NCI-H2107 treated with DMSO at 0.1 percent for 48 hours (cell line): ENCODE measurements at regions not wholly inside any gene's neighbourhood (a gene's known extent, or its start where the extent isn't known, plus 50 kb on each side); places are given as distances from the start of the nearest gene placed in this dataset.
"Not testable (repeated sequence)": the region's sequence is repeated elsewhere in the genome, so short reads cannot be mapped to it uniquely, and the experiment has no call there.

Experiments used
- DNase-seq: peaks from one replicate; lab custom pipeline; 2025; ENCODE audit not compliant: unreplicated experiment; lab: John Stamatoyannopoulos, UW

GRCh38 chr2:76178610-76179009 lies 467.9 kb upstream of the GCFC2 start:
- no peak for DNase-seq

GRCh38 chr2:76175295-76175694 lies 464.6 kb upstream of the GCFC2 start:
- DNase-seq: no peak

GRCh38 chr2:76174505-76174904 lies 463.8 kb upstream of the GCFC2 start:
- DNase-seq: no peak

- DNase-seq: not testable (repeated sequence)
Observed at GRCh38 chr2:76173206-76173605, 462.5 kb upstream of the GCFC2 start.

GRCh38 chr2:76172154-76172595 lies 461.5 kb upstream of the GCFC2 start:
- DNase-seq: not testable (repeated sequence)

GRCh38 chr2:76170856-76171255 lies 460.1 kb upstream of the GCFC2 start:
- no peak for DNase-seq

GRCh38 chr2:76170009-76170384 lies 459.3 kb upstream of the GCFC2 start:
- DNase-seq: no peak

GRCh38 chr2:76169276-76170008 lies 458.7 kb upstream of the GCFC2 start:
- no peak for DNase-seq

GRCh38 chr2:76163860-76164259 lies 453.1 kb upstream of the GCFC2 start:
- no peak for DNase-seq

GRCh38 chr2:76160670-76161069 lies 450.0 kb upstream of the GCFC2 start:
- DNase-seq: no peak

- no peak for DNase-seq
Observed at GRCh38 chr2:76159042-76159648, 448.4 kb upstream of the GCFC2 start.

GRCh38 chr2:76157531-76157930 lies 446.8 kb upstream of the GCFC2 start:
- DNase-seq: no peak

- DNase-seq: no peak
Observed at GRCh38 chr2:76154981-76155380, 444.3 kb upstream of the GCFC2 start.

GRCh38 chr2:76149846-76150245 lies 439.1 kb upstream of the GCFC2 start:
- DNase-seq: no peak

GRCh38 chr2:76139303-76139702 lies 428.6 kb upstream of the GCFC2 start:
- DNase-seq: not testable (repeated sequence)

- no peak for DNase-seq
Observed at GRCh38 chr2:76128622-76129021, 417.9 kb upstream of the GCFC2 start.

- no peak for DNase-seq
Observed at GRCh38 chr2:76120176-76120575, 409.5 kb upstream of the GCFC2 start.

- no peak for DNase-seq
Observed at GRCh38 chr2:76089683-76090082, 379.0 kb upstream of the GCFC2 start.

GRCh38 chr2:76083248-76083647 lies 372.5 kb upstream of the GCFC2 start:
- DNase-seq: no peak

GRCh38 chr2:76082509-76082908 lies 371.8 kb upstream of the GCFC2 start:
- no peak for DNase-seq

- DNase-seq: no peak
Observed at GRCh38 chr2:76080154-76080553, 369.4 kb upstream of the GCFC2 start.

- DNase-seq: no peak
Observed at GRCh38 chr2:76075126-76075525, 364.4 kb upstream of the GCFC2 start.
